T follicular helper cell (primary cell): ENCODE measurements at regions not wholly inside any gene's neighbourhood (a gene's known extent, or its start where the extent isn't known, plus 50 kb on each side); places are given as distances from the start of the nearest gene placed in this dataset.

ENCODE experiments used
- DNase-seq: peaks from one replicate; pipeline ENCODE4 v3.0.0-alpha.2; 2020; ENCODE audit warnings: low read depth

- DNase-seq, result peak; percentile 2
Observed at GRCh38 chr1:59146651-59147358, 150.1 kb upstream of the FGGY start.

GRCh38 chr1:59149435-59149834, 147.5 kb upstream of the FGGY start:
- DNase-seq, result no peak

GRCh38 chr1:59150577-59151386, 146.1 kb upstream of the FGGY start:
- no peak for DNase-seq

GRCh38 chr1:59151387-59151761, 145.5 kb upstream of the FGGY start:
- no peak for DNase-seq

- DNase-seq, result no peak
Observed at GRCh38 chr1:59151860-59152259, 145.0 kb upstream of the FGGY start.

- DNase-seq, result no peak
Observed at GRCh38 chr1:59152511-59152910, 144.4 kb upstream of the FGGY start.

GRCh38 chr1:59154401-59154800, 142.5 kb upstream of the FGGY start:
- DNase-seq, result no peak

- DNase-seq, result no peak
Observed at GRCh38 chr1:59155351-59155750, 141.5 kb upstream of the FGGY start.

- no peak for DNase-seq
Observed at GRCh38 chr1:59156051-59156450, 140.8 kb upstream of the FGGY start.

GRCh38 chr1:59156526-59157199, 140.2 kb upstream of the FGGY start:
- no peak for DNase-seq

GRCh38 chr1:59158321-59158720, 138.6 kb upstream of the FGGY start:
- DNase-seq, result no peak

GRCh38 chr1:59159557-59160203, 137.2 kb upstream of the FGGY start:
- no peak for DNase-seq

GRCh38 chr1:59161136-59161535, 135.8 kb upstream of the FGGY start:
- DNase-seq, result no peak

GRCh38 chr1:59162665-59163064, 134.2 kb upstream of the FGGY start:
- no peak for DNase-seq

- no peak for DNase-seq
Observed at GRCh38 chr1:59163268-59164092, 133.4 kb upstream of the FGGY start.

- DNase-seq, result no peak
Observed at GRCh38 chr1:59164371-59164770, 132.5 kb upstream of the FGGY start.

GRCh38 chr1:59165353-59165752, 131.5 kb upstream of the FGGY start:
- DNase-seq, result no peak

- no peak for DNase-seq
Observed at GRCh38 chr1:59169703-59170102, 127.2 kb upstream of the FGGY start.

GRCh38 chr1:59170659-59171058, 126.2 kb upstream of the FGGY start:
- no peak for DNase-seq

GRCh38 chr1:59171788-59172187, 125.1 kb upstream of the FGGY start:
- no peak for DNase-seq

- no peak for DNase-seq
Observed at GRCh38 chr1:59172693-59173092, 124.2 kb upstream of the FGGY start.

- DNase-seq, result no peak
Observed at GRCh38 chr1:59173721-59174120, 123.2 kb upstream of the FGGY start.
